OCI-LY7 (cell line): ENCODE measurements at regions not wholly inside any gene's neighbourhood (a gene's known extent, or its start where the extent isn't known, plus 50 kb on each side); places are given as distances from the start of the nearest gene placed in this dataset.

ENCODE experiments used
- BruUV-seq: library from RNA; stranded (reverse); fragments of 400-500 nt; replicated peaks from 2 replicates; lab custom pipeline; 2021; lab: Mats Ljungman, UMichigan
- CTCF ChIA-PET: fragments of 300-600 bp; sonication (Branson Sonifier 250); formaldehyde crosslinking; loops from one replicate; lab custom pipeline; 2022; ENCODE audit warnings: antibody characterized with exemption; ENCODE audit not compliant: unreplicated experiment; lab: Charles Lee
- POLR2A ChIA-PET: fragments of 300-600 bp; sonication (Branson Sonifier 250); formaldehyde crosslinking; loops from one replicate; lab custom pipeline; 2022; ENCODE audit warnings: antibody characterized with exemption; lab: Charles Lee
- DNase-seq: peaks from one replicate; pipeline ENCODE4 v3.0.0-alpha.2; 2015; ENCODE audit warnings: low spot score
- H2AFZ ChIP-seq: fragments of 200-600 bp; sonication (generic), shearing (Covaris generic); 2 replicates; pipeline ENCODE4 v1.6.1; 2014; ENCODE audit warnings: mild to moderate bottlenecking, antibody characterized with exemption, low read length, moderate library complexity
- H3K27ac ChIP-seq: fragments of 200-600 bp; sonication (generic); 2 replicates; pipeline ENCODE4 v1.5.1; 2014; ENCODE audit warnings: mixed run types, low read depth, mild to moderate bottlenecking, moderate library complexity, low read length, inconsistent platforms; ENCODE audit not compliant: poor library complexity, severe bottlenecking
- H3K36me3 ChIP-seq: fragments of 200-600 bp; sonication (generic); 2 replicates; pipeline ENCODE4 v1.6.1; 2014; ENCODE audit warnings: mild to moderate bottlenecking, antibody characterized with exemption, low read length, moderate library complexity, mixed read lengths; ENCODE audit not compliant: insufficient read depth
- H3K4me1 ChIP-seq: fragments of 200-600 bp; sonication (generic); 2 replicates; pipeline ENCODE4 v1.5.1; 2014; ENCODE audit warnings: mild to moderate bottlenecking, low read length; ENCODE audit not compliant: insufficient read depth, poor library complexity, severe bottlenecking
- H3K4me2 ChIP-seq: fragments of 200-600 bp; sonication (generic); 2 replicates; pipeline ENCODE4 v1.6.1; 2014; ENCODE audit warnings: mild to moderate bottlenecking, low read length
- H3K4me3 ChIP-seq: fragments of 200-600 bp; sonication (generic); 2 replicates; pipeline ENCODE4 v1.5.1; 2014; ENCODE audit warnings: mild to moderate bottlenecking, low read depth, low read length; ENCODE audit not compliant: poor library complexity, severe bottlenecking
- H3K79me2 ChIP-seq: fragments of 200-600 bp; sonication (generic); 2 replicates; pipeline ENCODE4 v1.6.1; 2016; ENCODE audit warnings: low read depth, mild to moderate bottlenecking, low read length, moderate library complexity, mixed read lengths; ENCODE audit not compliant: insufficient read depth
- H3K9me2 ChIP-seq: fragments of 200-600 bp; sonication (generic); 2 replicates; pipeline ENCODE4 v1.6.1; 2016; ENCODE audit warnings: mild to moderate bottlenecking, low read length, mixed read lengths; ENCODE audit not compliant: insufficient read depth
- H3K9me3 ChIP-seq: fragments of 200-600 bp; sonication (generic); 2 replicates; pipeline ENCODE4 v1.6.1; 2014; ENCODE audit warnings: mild to moderate bottlenecking, mixed run types, low read length, mixed read lengths
- H4K20me1 ChIP-seq: fragments of 200-600 bp; sonication (generic); 2 replicates; pipeline ENCODE4 v1.6.1; 2014; ENCODE audit warnings: mild to moderate bottlenecking, antibody characterized with exemption, low read length, moderate library complexity, mixed read lengths; ENCODE audit not compliant: insufficient read depth
- EZH2phosphoT487 ChIP-seq: fragments of 200-600 bp; sonication (generic); IDR thresholded peaks from 2 replicates; pipeline ENCODE4 v1.6.1; 2018; ENCODE audit warnings: low read depth, borderline replicate concordance, mild to moderate bottlenecking, mixed run types, antibody characterized with exemption, low read length, moderate library complexity, mixed read lengths
- intact Hi-C: fragments of 100-400 bp; cut with micrococcal nuclease; formaldehyde crosslinking; loops from one replicate; pipeline ENCODE4 v1.10.0; 2022; ENCODE audit not compliant: unreplicated experiment
- TF ChIP-seq, protein P1 (sequence below): fragments of 200-600 bp; sonication (generic); conservative IDR thresholded peaks from 2 replicates; pipeline ENCODE4 v1.5.1; 2014; ENCODE audit warnings: mild to moderate bottlenecking, antibody characterized with exemption, low read length, moderate library complexity, mixed read lengths

DNA sequence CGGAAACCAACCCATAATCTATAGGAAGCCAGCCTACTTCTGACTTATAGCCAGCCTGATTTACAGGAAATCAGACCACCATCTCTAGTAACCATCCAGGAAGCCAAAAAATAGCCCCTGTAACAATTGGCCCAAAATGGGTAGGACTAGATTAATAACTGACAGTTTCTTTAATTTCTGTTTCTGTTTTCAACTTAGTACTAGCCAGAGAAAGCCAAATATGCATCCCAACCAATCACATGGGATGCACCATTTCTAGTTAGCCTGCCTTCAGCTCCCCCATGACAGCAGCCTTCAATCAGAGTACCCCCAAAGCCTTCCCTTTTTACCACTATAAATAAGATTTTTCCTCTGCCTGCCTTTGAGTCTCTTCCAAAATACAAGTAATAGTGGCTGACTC is 239.1 kb upstream of the GADL1 start:
- H3K9me3 ChIP-seq = no peaks in the 10 kb centered on the region
- H3K4me2 ChIP-seq = no peak overlapping the region
- no TSS peak for BruUV-seq
- H2AFZ ChIP-seq = peak overlapping the region; percentile 12; the same call in 1 of the 2 replicates
- TF ChIP-seq EZH2phosphoT487 = no peak
- TF ChIP-seq, protein P1, sequence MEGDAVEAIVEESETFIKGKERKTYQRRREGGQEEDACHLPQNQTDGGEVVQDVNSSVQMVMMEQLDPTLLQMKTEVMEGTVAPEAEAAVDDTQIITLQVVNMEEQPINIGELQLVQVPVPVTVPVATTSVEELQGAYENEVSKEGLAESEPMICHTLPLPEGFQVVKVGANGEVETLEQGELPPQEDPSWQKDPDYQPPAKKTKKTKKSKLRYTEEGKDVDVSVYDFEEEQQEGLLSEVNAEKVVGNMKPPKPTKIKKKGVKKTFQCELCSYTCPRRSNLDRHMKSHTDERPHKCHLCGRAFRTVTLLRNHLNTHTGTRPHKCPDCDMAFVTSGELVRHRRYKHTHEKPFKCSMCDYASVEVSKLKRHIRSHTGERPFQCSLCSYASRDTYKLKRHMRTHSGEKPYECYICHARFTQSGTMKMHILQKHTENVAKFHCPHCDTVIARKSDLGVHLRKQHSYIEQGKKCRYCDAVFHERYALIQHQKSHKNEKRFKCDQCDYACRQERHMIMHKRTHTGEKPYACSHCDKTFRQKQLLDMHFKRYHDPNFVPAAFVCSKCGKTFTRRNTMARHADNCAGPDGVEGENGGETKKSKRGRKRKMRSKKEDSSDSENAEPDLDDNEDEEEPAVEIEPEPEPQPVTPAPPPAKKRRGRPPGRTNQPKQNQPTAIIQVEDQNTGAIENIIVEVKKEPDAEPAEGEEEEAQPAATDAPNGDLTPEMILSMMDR = no peak
- no peaks in the 10 kb centered on the region for H3K36me3 ChIP-seq
- intact Hi-C loops = loop anchor here (2.0 to 5.0 kb wide), 2 partner anchors 363 to 1091 kb away; no protein-coding TSS in a partner anchor
- no peak for DNase-seq
- H3K9me2 ChIP-seq = no peaks in the 10 kb centered on the region
- ChIA-PET CTCF (no interaction called here), POLR2A (interaction anchor here (0.6 kb wide), 1 partner anchor 26 kb away, joined by 3 read pairs; no protein-coding TSS in a partner anchor)
- H3K4me3 ChIP-seq = no peak overlapping the region
- no peaks in the 10 kb centered on the region for H4K20me1 ChIP-seq
- H3K4me1 ChIP-seq = no peaks in the 10 kb centered on the region
- H3K79me2 ChIP-seq = no peaks in the 10 kb centered on the region
- no peak overlapping the region for H3K27ac ChIP-seq

DNA sequence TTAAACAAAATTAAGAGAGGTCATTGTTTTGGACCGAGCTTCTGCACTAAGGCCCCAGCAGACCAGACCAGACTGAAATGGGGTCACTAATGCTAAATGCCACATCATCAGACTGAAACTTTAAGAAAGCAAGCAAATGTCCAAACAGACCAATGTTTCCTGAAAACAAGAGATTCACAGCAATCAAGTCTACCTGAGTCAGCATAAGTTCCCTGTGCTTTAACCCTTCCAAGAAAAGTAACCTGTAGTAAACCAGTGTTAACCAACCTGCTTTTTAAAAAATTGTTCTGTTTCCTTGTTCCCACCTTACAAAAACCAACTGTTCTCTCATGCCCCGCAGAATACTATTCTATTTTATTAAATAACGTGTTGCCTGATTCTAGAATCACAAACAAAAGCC is 241.1 kb upstream of the GADL1 start:
- DNase-seq = no peak
- POLR2A ChIA-PET = interaction anchor here (1.0 to 1.5 kb wide), 3 partner anchors 11 to 132 kb away, joined by 3 to 5 read pairs (median 3); no protein-coding TSS in a partner anchor
- Histone ChIP-seq H3K4me1 (no peaks in the 10 kb centered on the region), H3K4me3 (no peak overlapping the region), H3K27ac (no peak overlapping the region), H3K4me2 (no peak overlapping the region), H2AFZ (no peak overlapping the region), H3K9me3 (no peaks in the 10 kb centered on the region), H4K20me1 (no peaks in the 10 kb centered on the region), H3K9me2 (no peaks in the 10 kb centered on the region), H3K36me3 (no peaks in the 10 kb centered on the region), H3K79me2 (no peaks in the 10 kb centered on the region)
- CTCF ChIA-PET = no interaction called here
- no TSS peak for BruUV-seq
- intact Hi-C loops = no loop called here
- no peak for TF ChIP-seq EZH2phosphoT487
- TF ChIP-seq, protein P1 = no peak

DNA sequence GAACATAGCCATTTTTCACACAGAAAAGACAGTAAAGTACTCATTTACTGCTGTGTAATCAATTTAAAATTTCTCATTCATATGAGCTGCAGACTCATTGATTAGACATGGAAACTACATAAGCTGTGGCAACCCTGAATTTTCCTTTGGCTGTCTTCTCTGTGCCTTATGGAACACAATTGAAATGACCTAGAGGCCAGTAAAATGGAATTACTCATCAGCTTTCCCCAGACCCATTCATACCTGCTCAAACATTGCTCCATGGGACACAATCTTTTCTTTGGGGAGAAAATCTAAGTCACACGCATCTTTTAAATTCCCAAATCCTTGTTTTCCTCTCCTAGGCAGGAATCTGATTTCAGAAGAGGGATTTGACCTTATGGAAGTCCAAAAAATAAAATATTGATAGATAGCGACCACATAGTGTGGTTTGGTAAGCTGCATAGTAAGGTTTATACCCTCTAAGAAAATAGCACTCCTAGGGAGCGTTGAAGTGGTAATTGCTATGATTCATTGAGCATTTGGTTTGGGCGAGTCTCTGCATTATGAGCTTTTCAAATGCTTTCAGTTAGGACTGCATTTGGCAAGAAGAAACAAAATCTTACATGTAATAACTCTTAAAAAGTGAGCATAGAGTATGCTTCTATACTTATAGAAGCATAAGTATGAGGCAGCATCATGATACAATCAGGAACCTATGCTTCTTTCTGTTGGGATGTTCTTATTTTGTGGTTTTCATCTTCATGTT is 243.4 kb upstream of the GADL1 start:
- no peaks in the 10 kb centered on the region for H3K79me2 ChIP-seq
- no TSS peak for BruUV-seq
- H3K27ac ChIP-seq = no peak overlapping the region
- no peaks in the 10 kb centered on the region for H3K4me1 ChIP-seq
- no peak overlapping the region; the same call in 1 of the 2 replicates for H2AFZ ChIP-seq
- intact Hi-C loops = no loop called here
- ChIA-PET POLR2A (interaction anchor here (0.6 to 1.6 kb wide), 5 partner anchors 9 to 322 kb away, joined by 3 read pairs; no protein-coding TSS in a partner anchor), CTCF (no interaction called here)
- no peaks in the 10 kb centered on the region for H3K36me3 ChIP-seq
- H3K9me2 ChIP-seq = no peaks in the 10 kb centered on the region
- H3K4me3 ChIP-seq = no peak overlapping the region
- no peak overlapping the region for H3K4me2 ChIP-seq
- TF ChIP-seq, protein P1 = no peak
- TF ChIP-seq EZH2phosphoT487 = no peak
- no peaks in the 10 kb centered on the region for H4K20me1 ChIP-seq
- no peaks in the 10 kb centered on the region for H3K9me3 ChIP-seq
- DNase-seq = no peak
